Stimulated activated CD4-positive, alpha-beta T cell treated with anti-CD3 and anti-CD28 coated beads, Interleukin-15, amount 100 ng/mL, for 48 hours (primary cell): ENCODE measurements at regions not wholly inside any gene's neighbourhood (a gene's known extent, or its start where the extent isn't known, plus 50 kb on each side); places are given as distances from the start of the nearest gene placed in this dataset.
A peak's percentile ranks its signal among the peaks of the same experiment; 100 is the strongest.
"Not testable (repeated sequence)": the region's sequence is repeated elsewhere in the genome, so short reads cannot be mapped to it uniquely, and the experiment has no call there.

Experiments
- DNase-seq, 2 donors: peaks; one replicate each; pipeline ENCODE4 v3.0.0-alpha.2; 2020; ENCODE audit warnings: low read depth in 2 of 2

DNA sequence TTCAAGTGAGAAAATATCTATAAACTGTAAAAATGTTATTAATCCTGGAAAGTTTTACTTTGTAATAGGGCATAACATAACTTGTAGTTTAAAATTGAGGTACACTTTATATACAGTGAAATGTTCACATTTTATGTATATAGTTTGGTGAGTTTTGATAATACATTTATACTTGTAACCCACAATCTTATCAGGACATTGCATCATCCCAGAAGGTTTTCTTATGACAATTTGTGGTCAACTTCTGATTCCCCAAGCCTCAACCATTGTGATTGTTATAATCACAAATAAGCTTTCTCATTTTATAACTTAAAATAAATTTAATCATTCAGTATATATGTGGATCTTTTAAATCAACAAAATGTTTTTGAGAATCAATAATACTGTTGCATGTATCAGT is 151.1 kb downstream of the TFPI2 start:
- DNase-seq = no peak

DNA sequence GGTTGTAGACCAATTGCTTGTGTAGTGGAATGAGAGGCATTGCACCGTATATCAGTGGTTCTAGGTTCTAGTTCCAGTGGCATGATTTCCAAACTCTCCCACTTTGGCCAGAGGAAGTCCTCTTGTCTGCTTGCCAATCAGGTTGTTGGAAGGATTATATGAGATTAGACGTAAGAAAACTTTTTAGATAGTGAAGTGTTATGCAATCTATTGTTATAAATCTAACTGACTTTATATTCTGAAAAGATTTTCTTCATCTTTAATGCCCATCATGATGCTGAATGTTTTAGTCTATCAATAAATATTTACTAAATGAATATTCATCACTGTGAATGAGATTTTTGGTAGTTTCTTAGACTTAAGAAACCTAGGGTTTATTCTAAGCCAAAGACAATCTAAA is 152.6 kb downstream of the TFPI2 start:
- no peak for DNase-seq

DNA sequence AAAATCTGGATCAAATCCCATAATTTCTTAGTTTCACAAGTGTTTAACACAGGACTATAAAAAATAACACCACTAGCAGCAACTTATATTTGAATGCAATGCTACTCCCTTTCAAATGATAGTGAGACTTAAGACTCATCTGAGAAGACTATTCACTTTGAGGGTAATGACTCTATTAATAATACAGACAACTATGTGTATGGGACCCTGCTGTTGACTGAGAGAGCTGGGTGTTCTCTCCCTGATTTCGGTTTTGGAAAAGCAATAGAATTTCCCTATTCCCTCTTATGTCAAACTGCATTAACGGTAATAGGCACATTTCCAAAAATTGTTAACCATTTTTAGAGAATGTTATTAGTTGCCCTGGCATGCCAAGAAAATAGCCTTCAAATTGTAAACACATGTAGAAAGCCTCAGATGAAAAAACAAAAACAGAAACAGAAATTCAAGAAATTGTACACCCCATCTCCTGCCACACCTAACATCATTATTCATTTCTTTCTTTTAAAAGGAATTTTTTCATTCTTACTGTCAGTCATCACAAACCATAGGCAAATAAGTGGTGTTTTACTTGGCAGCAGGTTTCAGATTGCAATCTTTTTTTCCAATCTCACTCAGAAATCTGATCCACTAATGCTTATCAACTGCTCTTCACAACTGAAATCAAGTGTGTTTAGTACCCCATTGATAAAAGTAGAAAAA is 153.7 kb downstream of the TFPI2 start:
- DNase-seq = no peak

DNA sequence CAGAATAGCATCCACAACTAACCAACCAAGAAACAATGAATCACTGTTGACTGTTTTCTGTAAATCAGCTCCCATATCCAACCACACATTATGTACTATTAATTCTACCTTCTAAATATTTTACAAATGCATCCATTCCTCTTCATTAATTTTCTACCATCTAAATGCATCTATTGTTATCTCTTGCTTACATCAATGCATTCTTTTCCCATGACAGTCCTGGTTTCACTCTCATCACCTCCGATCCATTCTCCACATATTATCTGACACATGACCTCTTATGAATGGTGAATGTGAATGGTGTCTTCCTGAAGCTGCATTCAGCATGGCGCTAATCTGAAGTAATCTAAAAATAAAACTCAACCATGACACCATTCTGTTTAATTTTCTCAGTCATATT is 153.8 kb upstream of the CALCR start:
- no peak for DNase-seq

DNA sequence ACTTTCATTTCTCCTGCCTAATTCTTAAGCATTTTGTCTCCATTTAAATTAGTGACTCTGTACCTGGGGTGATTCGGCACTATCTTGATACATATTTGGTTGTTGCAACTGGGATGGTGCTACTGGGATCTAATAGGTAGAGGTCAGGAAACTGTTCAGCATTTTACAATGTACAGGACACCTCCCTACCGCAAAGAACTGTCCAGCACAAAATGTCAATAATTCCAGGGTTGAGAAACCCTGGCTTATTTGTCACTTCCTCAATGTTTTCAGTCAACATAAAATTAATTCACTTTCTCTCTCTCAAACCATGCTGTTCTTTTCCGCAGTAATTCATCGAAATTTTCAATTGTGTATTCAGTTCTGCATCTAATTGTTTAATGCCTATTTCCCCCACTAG is 151.4 kb upstream of the CALCR start:
- no peak for DNase-seq

DNA sequence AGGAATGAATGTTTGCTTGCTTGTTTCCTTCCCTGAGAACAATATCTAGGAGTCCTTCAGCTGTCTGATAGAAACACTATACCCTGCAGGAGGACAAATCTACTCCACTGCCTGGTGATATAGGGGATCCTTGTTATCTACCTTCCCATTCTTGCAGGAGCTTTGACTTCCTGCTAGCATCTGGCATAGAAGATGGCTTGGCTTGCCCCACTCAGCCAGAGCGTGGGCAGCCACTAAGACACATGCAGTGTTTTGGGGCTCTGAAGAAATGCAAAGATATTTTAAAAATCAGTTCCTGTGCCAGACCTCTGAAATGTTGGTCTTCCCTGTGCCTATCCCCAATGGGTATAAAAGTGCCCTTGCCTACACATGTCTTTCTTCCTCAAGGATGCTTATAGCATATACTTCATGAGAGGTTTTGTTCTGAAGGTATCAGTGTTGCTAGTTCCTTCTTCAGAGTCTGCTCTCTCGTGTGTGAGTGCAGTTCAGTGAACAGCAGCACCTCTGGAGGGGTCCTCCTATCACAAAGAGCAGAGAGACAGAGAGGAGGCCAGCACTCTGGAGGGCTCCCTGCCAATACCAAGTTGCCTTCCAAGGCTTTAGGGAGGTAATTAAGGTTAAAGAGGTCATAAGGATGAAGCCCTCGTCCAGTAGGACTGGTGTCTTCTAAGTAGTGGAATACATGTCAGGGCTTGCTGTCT is 149.1 kb upstream of the CALCR start:
- no peak for DNase-seq

DNA sequence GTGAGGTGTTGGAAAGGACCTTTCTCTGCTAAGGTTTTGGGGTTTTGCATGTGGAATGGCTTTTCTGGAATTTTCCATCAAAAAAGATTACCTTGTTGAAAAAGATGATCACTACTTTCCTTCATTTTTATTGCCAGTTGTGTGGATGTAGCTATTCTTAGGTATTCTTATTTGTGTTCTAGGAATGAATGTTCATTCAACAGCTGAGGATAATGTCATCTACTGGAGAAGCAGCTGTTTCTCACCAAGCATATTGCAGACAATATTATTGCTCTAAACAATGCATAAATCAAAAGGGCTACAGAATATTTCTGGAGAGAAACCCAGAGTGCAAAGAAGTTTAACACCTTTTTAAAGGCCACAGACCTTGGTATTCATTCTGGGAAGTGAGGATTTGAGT is 145.6 kb upstream of the CALCR start:
- DNase-seq = no peak

DNA sequence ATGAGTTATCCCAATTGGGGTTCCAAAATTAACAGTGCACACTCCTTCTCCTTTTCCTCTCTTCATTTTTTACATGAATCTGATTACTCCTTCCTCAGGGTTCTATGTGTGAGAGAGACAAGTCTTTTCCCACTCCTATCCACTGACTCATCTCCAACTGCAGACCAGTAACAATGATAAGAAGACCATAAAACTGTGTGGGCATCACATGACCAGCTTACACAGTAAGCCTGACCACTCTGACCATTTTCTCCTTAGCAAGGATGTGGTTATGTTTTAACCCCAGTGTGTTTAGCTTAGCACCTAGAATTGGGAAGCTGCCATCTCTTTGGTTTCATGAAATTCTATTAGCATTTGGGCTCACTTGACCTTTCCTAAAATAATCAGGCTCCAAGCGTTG is 145.0 kb upstream of the CALCR start:
- DNase-seq = no peak

DNA sequence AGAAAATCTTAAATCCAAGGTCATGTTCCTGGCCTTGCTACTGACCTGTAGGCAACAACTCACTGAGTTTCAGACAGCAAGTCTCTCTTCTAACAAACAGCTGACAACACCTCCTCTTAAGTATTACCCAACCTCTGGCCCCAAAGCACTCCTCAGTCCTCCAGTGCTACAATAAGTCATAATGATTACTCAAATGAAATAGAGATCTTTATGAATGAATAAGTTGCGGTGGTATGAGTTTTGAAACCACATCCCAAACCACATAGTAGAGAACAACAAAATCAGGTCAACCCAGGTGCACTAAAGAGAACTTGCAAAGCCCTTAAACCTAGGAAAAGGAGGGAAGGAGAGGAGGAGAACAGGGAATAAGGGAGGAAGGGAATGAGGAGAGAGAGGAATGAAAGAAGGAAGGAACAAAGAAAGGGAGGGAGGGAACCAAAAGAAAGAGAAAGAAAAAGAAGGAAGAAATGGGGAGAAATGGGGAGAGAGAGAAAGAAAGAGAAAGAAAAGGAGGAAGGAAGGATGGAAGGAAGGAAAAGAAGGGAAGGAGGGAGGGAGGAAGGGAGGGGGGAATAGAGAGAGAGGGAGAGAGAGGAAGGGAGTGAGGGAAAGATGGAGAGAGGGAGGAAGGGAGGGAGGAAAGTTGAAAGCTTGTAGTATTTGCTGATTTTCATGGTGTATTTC is 142.8 kb upstream of the CALCR start:
- no peak for DNase-seq

DNA sequence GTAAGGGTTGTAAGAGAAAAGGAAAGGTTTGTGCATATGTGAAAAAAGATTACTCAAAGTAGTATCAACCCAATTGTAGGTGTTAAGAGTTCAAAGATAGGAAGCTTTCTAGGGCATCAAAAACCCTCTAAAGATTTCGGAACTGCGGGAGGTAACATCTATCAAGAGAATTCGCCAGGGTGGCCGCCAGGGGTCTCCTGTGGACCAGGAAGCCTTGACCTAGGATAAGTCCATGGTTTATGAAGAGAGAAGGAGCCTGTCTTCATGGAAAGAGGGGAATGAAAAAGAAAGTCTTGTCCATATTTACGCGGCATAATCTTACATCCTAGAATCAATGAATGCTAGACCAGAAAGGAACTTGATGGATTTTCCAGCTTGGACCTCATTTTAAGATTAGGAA is 140.7 kb upstream of the CALCR start:
- peak in 1 of 2 donors; percentile 1 for DNase-seq

DNA sequence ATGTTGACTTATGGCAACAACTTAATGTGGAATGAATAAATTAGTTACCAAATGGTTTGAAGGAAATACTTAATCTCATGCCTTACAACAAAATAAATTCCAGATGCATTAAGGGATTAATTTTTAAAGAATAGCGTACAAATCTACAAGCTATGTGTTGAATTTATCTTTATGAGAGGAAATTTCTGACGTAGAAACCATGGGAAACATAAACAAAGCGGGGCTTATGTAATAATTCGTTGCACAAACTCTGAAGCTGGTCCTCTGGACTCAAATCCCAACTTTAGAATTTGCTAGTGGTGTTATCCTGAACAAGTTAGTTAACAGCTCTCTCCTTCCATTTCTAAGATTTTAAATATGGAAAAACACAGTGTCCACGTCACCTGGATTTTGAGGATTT is 137.4 kb upstream of the CALCR start:
- DNase-seq = no peak

DNA sequence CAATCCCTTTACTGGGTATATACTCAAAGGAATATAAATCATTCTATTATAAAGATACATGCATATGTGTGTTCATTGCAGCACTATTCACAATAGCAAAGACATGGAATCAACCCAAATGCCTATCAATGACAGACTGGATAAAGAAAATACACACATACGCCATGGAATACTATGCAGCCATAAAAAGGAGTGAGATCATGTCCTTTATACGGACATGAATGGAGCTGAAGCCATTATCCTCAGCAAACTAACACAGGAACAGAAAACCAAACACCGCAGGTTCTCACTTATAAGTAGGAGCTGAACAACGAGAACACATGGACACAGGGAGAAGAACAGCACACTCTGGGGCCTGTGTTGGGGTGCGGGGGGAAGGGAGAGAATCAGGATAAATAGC is 133.7 kb upstream of the CALCR start:
- not testable (repeated sequence) for DNase-seq

DNA sequence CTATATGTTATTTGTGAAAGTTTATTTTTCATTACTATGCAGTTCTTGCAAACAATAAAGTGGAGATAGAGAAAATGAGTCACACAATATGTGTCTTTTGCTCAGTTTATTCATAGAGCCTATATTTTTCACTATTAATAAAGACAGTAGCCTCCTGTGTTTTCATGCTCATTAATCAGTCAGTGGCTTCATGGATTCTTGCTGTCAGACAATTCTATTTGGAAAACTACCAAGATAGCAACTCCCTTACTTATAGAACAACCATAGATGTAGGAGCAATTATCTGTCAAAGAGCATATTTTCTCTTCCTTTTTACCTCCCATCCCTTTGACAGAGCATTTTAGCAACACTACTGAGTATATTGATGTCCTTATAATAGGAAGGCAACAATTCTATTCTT is 132.7 kb upstream of the CALCR start:
- DNase-seq = no peak

DNA sequence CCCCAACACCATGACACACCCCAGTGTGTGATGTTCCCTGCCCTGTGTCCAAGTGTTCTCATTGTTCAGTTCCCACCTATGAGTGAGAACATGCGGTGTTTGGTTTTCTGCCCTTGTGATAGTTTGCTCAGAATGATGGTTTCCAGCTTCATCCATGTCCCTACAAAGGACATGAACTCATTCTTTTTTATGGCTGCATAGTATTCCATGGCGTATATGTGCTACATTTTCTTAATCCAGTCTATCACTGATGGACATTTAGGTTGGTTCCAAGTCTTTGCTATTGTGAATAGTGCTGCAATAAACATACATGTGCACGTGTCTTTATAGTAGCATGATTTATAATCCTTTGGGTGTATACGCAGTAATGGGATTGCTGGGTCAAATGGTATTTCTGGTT is 131.6 kb upstream of the CALCR start:
- not testable (repeated sequence) for DNase-seq

DNA sequence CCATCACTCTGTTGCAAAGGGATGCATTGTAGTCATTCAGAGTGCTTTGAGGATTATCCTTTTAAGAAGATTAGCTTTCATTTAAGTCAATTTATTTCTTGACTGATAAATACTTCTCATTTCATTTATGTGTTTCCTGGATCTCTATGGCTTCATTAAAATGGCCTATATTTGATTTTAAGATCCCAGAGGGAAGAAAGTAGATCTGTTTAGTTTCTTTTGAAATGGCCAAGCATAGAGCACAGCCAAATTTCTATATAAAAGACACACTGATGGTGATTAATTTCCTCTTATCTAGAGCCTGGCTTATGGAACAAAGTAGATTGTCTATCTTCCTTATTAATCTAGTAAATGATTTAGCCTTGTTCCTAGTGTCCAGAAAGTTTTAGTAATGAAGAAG is 129.7 kb upstream of the CALCR start:
- DNase-seq = no peak

DNA sequence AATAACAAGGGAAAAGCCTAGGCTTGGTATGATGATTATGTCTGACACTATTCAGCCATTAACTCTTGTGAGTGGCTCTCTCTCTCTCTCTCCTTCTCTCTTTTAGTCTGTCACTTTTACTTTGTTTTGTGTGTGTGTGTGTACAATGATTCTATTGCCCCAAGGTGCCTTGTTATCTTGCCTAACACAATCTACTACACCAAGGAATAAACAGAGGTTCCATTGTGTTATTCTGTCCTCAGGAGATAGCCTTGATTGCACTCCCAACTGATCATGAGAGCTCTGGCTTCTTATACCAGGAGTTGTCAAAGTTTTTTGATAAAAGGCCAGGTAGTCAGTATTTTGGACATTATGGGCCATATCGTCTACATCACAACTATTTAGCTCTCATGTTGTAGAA is 123.4 kb upstream of the CALCR start:
- DNase-seq = no peak

DNA sequence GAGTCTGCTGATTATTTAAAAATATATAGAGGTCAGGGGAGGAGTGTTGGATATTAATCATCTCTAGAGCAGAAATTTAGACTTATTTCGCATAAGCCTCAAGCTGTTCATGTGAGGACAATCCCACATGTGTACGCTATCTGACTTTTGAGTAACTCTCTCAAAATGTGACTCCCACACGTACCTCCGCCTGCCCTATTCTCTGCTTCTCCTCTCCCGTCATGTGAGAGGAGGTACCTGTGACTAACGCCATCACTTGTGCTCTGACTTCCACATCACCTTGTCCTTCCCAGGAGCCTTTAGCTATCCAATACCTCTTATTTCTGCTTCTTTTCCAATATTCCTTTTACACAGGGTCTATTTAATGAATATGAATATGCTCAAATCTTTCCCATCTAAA is 119.3 kb upstream of the CALCR start:
- DNase-seq = no peak

DNA sequence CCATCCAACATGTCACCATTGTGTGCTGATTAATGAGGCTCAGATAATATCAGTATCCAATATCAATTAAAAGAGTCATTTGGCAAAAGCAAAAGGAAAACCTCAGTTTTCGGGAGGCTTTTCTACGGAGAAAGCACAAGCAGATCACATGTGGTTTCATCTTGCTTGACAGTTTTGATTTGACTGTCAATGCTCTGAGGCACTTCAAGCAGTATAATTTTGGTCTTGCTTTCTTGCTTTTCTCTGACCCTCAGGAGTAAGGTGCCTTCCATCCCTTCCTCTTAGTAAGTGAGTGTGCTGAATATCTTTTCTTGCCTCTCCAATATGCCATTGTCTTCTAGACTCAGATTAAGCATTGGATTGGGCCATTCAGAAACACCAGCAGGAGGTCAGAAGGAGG is 115.5 kb upstream of the CALCR start:
- no peak for DNase-seq

DNA sequence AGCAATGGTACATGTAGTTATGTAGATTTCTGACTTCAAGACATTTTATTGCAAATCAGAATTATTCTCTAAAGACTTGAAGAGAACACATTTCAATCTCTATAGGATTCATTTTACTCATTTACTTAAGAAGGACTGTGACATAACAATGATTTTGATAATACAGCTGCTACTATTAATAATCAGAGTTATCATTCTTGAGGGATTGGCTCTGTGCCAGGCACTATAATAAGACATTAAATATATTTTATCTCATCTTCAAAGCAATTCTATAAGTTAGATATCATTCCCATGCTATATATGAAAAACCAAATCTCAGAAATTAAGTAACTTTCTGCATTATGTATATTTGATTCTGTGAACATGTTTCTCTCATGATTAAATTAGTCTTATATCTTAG is 103.7 kb upstream of the CALCR start:
- no peak for DNase-seq

DNA sequence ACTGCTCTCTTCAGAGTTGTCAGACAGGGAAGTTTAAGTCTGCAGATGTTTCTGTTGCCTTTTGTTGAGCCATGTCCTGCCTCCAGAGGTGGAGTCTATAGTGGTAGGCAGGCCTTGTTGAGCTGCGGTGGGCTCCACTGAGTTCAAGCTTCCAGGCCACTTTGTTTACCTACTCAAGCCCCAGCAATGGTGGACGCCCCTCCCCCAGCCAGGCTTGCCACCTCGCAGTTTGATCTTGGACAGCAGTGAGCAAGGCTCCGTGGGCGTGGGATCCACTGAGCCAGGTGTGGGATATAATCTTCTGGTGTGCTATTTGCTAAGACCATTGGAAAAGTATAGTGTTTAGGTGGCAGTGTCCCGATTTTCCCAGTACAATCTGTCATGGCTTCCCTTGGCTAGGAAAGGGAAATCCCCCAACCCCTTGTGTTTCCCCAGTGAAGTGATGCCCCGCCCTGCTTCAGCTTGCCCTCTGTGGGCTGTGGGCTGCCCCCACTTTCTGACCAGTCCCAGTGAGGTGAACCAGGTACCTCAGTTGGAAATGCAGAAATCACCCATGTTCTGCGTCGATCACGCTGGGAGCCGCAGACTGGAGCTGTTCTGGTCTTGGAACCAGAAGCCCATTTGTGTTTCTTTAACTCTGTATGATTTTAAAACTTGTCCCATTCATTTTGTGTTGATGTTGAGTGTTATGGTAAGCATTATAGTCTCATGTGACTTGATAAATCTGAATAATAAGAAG is 89.2 kb upstream of the CALCR start:
- DNase-seq = no peak

DNA sequence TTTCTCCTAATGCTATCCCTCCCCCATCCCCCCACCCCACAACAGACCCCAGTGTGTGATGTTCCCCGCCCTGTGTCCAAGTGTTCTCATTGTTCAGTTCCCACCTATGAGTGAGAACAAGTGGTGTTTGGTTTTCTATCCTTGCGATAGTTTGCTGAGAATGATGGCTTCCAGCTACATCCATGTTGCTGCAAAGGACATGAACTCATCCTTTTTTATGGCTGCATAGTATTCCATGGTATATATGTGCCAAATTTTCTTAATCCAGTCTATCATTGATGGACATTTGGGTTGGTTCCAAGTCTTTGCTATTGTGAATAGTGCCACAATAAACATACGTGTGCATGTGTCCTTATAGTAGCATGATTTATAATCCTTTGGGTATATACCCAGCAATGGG is 83.6 kb upstream of the CALCR start:
- DNase-seq = not testable (repeated sequence)

DNA sequence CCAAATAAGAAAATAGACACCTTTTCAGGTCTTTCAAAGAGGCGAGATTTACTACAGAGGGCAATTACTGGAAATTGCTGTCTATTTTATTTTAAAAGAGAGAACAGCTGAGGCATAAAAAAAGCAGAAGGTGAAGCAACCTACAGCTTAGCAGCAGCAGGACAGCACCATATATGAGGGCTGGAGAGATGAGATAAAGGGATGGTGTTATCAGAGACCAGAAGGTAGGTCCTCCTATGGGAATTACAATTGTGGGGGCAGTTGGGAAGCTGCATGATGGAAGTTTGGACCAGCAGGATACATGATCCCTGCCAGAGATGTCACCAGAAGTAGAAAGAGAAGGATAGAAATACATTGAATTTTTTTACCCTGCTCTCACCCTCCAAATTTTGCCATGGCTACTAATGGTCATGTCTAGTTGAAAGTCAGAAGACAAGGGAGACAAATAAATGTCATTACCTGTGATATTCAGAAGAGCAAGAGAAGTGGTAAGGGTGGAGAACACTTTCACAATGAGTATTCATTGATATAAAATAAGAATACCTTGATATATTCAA is 77.2 kb upstream of the CALCR start:
- DNase-seq = no peak
